Progenitor cell of endocrine pancreas (in vitro differentiated cells): ENCODE measurements at regions not wholly inside any gene's neighbourhood (a gene's known extent, or its start where the extent isn't known, plus 50 kb on each side); places are given as distances from the start of the nearest gene placed in this dataset.

Experiments used
- DNase-seq: peaks from one replicate; pipeline ENCODE4 v3.0.0; 2021; ENCODE audit warnings: low spot score; ENCODE audit not compliant: unreplicated experiment
- H3K27ac Mint-ChIP-seq: 2 replicates; pipeline ENCODE4 v1.8.0; 2021; ENCODE audit warnings: mild to moderate bottlenecking, moderate library complexity, mixed read lengths
- H3K27me3 Mint-ChIP-seq: 2 replicates; pipeline ENCODE4 v1.8.0; 2021; ENCODE audit warnings: mixed read lengths
- H3K36me3 Mint-ChIP-seq: 2 replicates; pipeline ENCODE4 v1.8.0; 2022; ENCODE audit warnings: mixed read lengths; ENCODE audit not compliant: insufficient read depth
- H3K4me1 Mint-ChIP-seq: 2 replicates; pipeline ENCODE4 v1.8.0; 2021; ENCODE audit warnings: low read depth, mixed read lengths
- H3K4me3 Mint-ChIP-seq: 2 replicates; pipeline ENCODE4 v1.8.0; 2021; ENCODE audit warnings: low read depth, mild to moderate bottlenecking, moderate library complexity, mixed read lengths
- H3K9me3 Mint-ChIP-seq: 2 replicates; pipeline ENCODE4 v1.8.0; 2021; ENCODE audit warnings: low read depth, mixed read lengths
- TF ChIP-seq, protein P1 (sequence below): fragments of 200-600 bp; sonication (generic); IDR thresholded peaks from one replicate; pipeline ENCODE4 v1.5.0; 2021; ENCODE audit warnings: antibody characterized with exemption, mild to moderate bottlenecking; ENCODE audit not compliant: unreplicated experiment

DNA sequence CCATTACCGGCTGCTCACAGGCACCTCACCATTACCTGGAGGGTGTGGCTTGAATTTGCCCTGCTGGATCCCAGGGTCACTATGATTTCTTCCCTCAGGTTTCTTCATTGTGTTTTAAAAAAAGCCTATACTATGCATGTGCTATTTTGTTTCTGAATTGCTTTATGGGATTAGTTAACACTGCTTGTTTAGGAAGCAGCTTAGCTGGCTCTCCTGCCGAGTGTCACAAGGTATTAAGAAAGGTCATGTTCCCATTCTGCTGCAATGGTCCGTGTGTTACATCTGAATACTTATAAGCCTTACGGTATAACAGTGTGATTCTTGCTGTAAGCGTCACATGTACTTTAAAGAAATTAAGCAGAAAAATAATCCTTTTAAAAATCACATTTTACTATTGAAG, 380.6 kb upstream of the B3GAT1 start:
- Mint-ChIP-seq H3K9me3 (no peaks in the 10 kb centered on the region), H3K4me1 (no peaks in the 10 kb centered on the region), H3K36me3 (no peaks in the 10 kb centered on the region), H3K27ac (no peak overlapping the region), H3K4me3 (no peak overlapping the region), H3K27me3 (peaks cover 14% of the 10 kb centered on the region)
- TF ChIP-seq, protein P1, sequence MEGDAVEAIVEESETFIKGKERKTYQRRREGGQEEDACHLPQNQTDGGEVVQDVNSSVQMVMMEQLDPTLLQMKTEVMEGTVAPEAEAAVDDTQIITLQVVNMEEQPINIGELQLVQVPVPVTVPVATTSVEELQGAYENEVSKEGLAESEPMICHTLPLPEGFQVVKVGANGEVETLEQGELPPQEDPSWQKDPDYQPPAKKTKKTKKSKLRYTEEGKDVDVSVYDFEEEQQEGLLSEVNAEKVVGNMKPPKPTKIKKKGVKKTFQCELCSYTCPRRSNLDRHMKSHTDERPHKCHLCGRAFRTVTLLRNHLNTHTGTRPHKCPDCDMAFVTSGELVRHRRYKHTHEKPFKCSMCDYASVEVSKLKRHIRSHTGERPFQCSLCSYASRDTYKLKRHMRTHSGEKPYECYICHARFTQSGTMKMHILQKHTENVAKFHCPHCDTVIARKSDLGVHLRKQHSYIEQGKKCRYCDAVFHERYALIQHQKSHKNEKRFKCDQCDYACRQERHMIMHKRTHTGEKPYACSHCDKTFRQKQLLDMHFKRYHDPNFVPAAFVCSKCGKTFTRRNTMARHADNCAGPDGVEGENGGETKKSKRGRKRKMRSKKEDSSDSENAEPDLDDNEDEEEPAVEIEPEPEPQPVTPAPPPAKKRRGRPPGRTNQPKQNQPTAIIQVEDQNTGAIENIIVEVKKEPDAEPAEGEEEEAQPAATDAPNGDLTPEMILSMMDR = no peak
- no peak for DNase-seq

- peaks cover 16% of the 10 kb centered on the region for H3K27me3 Mint-ChIP-seq
- DNase-seq = no peak
- H3K27ac Mint-ChIP-seq = no peak overlapping the region
- no peak overlapping the region for H3K4me3 Mint-ChIP-seq
- no peaks in the 10 kb centered on the region for H3K9me3 Mint-ChIP-seq
- TF ChIP-seq, protein P1 = no peak
- H3K4me1 Mint-ChIP-seq = no peaks in the 10 kb centered on the region
- no peaks in the 10 kb centered on the region for H3K36me3 Mint-ChIP-seq
These were observed 380.0 kb upstream of the B3GAT1 start for GRCh38 chr11:134792044-134792443.

DNA sequence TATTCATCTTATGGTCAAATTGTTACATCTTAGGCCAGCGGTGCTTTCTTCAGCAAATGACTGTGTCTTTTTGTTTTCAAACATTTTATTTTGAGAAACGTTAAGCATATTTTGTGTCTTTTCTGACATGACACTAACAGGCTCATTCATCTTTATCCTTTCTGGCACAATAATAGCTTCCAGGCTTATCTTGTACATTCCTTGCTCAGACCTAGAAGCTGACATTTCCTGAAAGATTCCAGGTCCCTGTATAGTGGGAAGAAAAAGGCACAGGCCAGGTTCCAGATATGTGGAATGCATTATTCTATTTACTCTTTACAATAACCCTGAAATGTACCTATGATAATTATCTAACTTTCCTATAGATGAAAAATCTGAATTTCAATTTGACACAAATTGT, 379.1 kb upstream of the B3GAT1 start:
- no peaks in the 10 kb centered on the region for H3K9me3 Mint-ChIP-seq
- TF ChIP-seq, protein P1 = no peak
- H3K27ac Mint-ChIP-seq = no peak overlapping the region
- H3K4me3 Mint-ChIP-seq = no peak overlapping the region
- H3K4me1 Mint-ChIP-seq = no peaks in the 10 kb centered on the region
- no peak for DNase-seq
- peaks cover 18% of the 10 kb centered on the region for H3K27me3 Mint-ChIP-seq
- H3K36me3 Mint-ChIP-seq = no peaks in the 10 kb centered on the region

- no peak overlapping the region for H3K27ac Mint-ChIP-seq
- H3K4me3 Mint-ChIP-seq = no peak overlapping the region
- DNase-seq = no peak
- no peaks in the 10 kb centered on the region for H3K36me3 Mint-ChIP-seq
- peaks cover 18% of the 10 kb centered on the region for H3K27me3 Mint-ChIP-seq
- TF ChIP-seq, protein P1 = no peak
- no peaks in the 10 kb centered on the region for H3K4me1 Mint-ChIP-seq
- no peaks in the 10 kb centered on the region for H3K9me3 Mint-ChIP-seq
These were observed 377.1 kb upstream of the B3GAT1 start for GRCh38 chr11:134789104-134789503.

DNA sequence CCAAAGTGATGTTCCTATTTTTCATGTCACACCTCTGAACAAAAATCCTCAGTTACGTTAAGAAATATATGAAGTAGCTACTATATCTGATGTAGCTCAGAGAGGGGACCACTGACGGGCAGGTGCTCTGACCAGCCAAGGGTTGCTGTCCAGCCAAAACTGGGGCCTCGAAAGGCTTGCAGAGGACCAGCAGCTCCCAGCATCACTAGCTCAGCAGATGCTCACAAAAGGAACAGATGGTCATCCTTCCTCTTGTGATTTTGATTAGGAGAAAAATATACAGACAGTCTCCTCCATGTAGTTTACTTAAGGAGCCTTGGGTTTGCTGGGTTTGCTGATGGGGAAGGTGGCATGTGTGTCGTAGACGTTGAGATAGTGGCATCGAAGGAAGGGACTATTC, 374.6 kb upstream of the B3GAT1 start:
- Mint-ChIP-seq H3K4me3 (no peak overlapping the region), H3K36me3 (no peaks in the 10 kb centered on the region), H3K27me3 (peaks cover 19% of the 10 kb centered on the region), H3K9me3 (no peaks in the 10 kb centered on the region), H3K27ac (no peak overlapping the region), H3K4me1 (no peaks in the 10 kb centered on the region)
- no peak for DNase-seq
- TF ChIP-seq, protein P1 = no peak
